B cell (primary cell): ENCODE measurements at regions not wholly inside any gene's neighbourhood (a gene's known extent, or its start where the extent isn't known, plus 50 kb on each side); places are given as distances from the start of the nearest gene placed in this dataset.

Experiments used
- ATAC-seq: fragments of 200-7000 bp; cut with Tn5 transposase; one replicate; pipeline ENCODE4 v1.10.0; 2021; ENCODE audit warnings: low read depth, mild to moderate bottlenecking, moderate number of reproducible peaks, moderate library complexity
- CTCF ChIA-PET: fragments of 350-600 bp; sonication (Branson Sonifier 250); formaldehyde crosslinking; loops from one replicate; lab custom pipeline; 2021; ENCODE audit warnings: antibody characterized with exemption, inconsistent platforms; lab: Charles Lee
- POLR2A ChIA-PET: fragments of 350-600 bp; sonication (Branson Sonifier 250); formaldehyde crosslinking; loops from one replicate; lab custom pipeline; 2021; ENCODE audit warnings: antibody characterized with exemption; lab: Charles Lee
- DNase-seq: peaks from one replicate; pipeline ENCODE4 v3.0.0; 2013
- H2AFZ ChIP-seq: 2 replicates; pipeline ENCODE4 v1.6.1; 2012; ENCODE audit warnings: mild to moderate bottlenecking, low read depth, low read length; ENCODE audit not compliant: insufficient read depth, poor library complexity, severe bottlenecking
- H3K27ac ChIP-seq, 2 donors: 1 replicate in 1 of 2; 2 replicates in 1 of 2; pipeline ENCODE4 v1.5.1; 2012 to 2013; ENCODE audit warnings: low read length in 2 of 2, mild to moderate bottlenecking in 2 of 2, moderate library complexity in 1 of 2
- H3K27me3 ChIP-seq, 4 experiments: fragments of 200-600 bp in 1 of 4; sonication (generic) in 1 of 4; replicated peaks in 1 of 4; 1 replicate in 2 of 4; 2 replicates in 2 of 4; pipeline versions ENCODE4 v1.6.1 to v1.7.0; 2013 to 2016; ENCODE audit warnings: low read length in 3 of 4, mild to moderate bottlenecking in 2 of 4, mixed read lengths in 1 of 4, moderate library complexity in 1 of 4; ENCODE audit not compliant: insufficient read depth in 4 of 4, control insufficient read depth in 3 of 4; ENCODE audit errors: control extremely low read depth in 1 of 4
- H3K36me3 ChIP-seq, 2 experiments: replicated peaks in 1 of 2; 1 replicate in 1 of 2; 2 replicates in 1 of 2; pipeline versions ENCODE4 v1.6.1 to v1.7.1; 2013; ENCODE audit warnings: low read length in 1 of 2; ENCODE audit not compliant: insufficient read depth in 2 of 2, control insufficient read depth in 1 of 2; ENCODE audit errors: control extremely low read depth in 1 of 2, extremely low read depth in 1 of 2
- H3K4me1 ChIP-seq, 2 donors: fragments of 200-600 bp in 1 of 2; sonication (generic) in 1 of 2; 1 replicate in 1 of 2; 2 replicates in 1 of 2; pipeline versions ENCODE4 v1.5.1 to v1.6.1; 2013 to 2017; ENCODE audit warnings: low read length in 2 of 2; ENCODE audit not compliant: control insufficient read depth in 2 of 2, insufficient read depth in 2 of 2
- H3K4me2 ChIP-seq: replicated peaks from 2 replicates; pipeline ENCODE3; 2012; ENCODE audit warnings: mild to moderate bottlenecking, low read depth, low read length; ENCODE audit not compliant: poor library complexity, severe bottlenecking
- H3K4me3 ChIP-seq, 5 experiments: fragments of 200-600 bp in 1 of 5; sonication (generic) in 1 of 5; 1 replicate in 3 of 5; 2 replicates in 2 of 5; pipeline versions ENCODE4 v1.5.1 to v1.7.0; 2011 to 2016; ENCODE audit warnings: low read length in 4 of 5, mild to moderate bottlenecking in 4 of 5, low read depth in 2 of 5, control low read depth in 1 of 5, moderate library complexity in 1 of 5; ENCODE audit not compliant: insufficient read depth in 1 of 5; ENCODE audit errors: control extremely low read depth in 1 of 5, extremely low read depth in 1 of 5
- H3K79me2 ChIP-seq: fragments of 200-600 bp; sonication (generic); one replicate; pipeline ENCODE4 v1.6.0; 2016; ENCODE audit warnings: low read length; ENCODE audit not compliant: control insufficient read depth, insufficient read depth
- H3K9ac ChIP-seq: fragments of 200-600 bp; sonication (generic); 2 replicates; pipeline ENCODE4 v1.6.1; 2017; ENCODE audit warnings: mild to moderate bottlenecking, low read length, moderate library complexity
- H3K9me3 ChIP-seq, 3 donors: one replicate each; pipeline versions ENCODE4 v1.6.1 to v1.7.1; 2013; ENCODE audit warnings: low read length in 2 of 3; ENCODE audit not compliant: control insufficient read depth in 2 of 3, insufficient read depth in 1 of 3; ENCODE audit errors: control extremely low read depth in 1 of 3
- H4K20me1 ChIP-seq: 2 replicates; pipeline ENCODE4 v1.6.0; 2012; ENCODE audit warnings: mild to moderate bottlenecking, low read length; ENCODE audit not compliant: insufficient read depth, control insufficient read depth, poor library complexity, severe bottlenecking
- H3K27ac Mint-ChIP-seq: one replicate; pipeline ENCODE4 v1.8.0; 2021; ENCODE audit warnings: mixed read lengths
- H3K27me3 Mint-ChIP-seq: one replicate; pipeline ENCODE4 v1.8.0; 2021; ENCODE audit warnings: mixed read lengths
- H3K4me1 Mint-ChIP-seq: one replicate; pipeline ENCODE4 v1.8.0; 2021; ENCODE audit warnings: mixed read lengths
- H3K4me3 Mint-ChIP-seq: one replicate; pipeline ENCODE4 v1.8.0; 2021; ENCODE audit warnings: mixed read lengths
- H3K9me3 Mint-ChIP-seq: one replicate; pipeline ENCODE4 v1.8.0; 2022; ENCODE audit warnings: mixed read lengths; ENCODE audit not compliant: insufficient read depth
- EZH2 ChIP-seq: IDR thresholded peaks from 2 replicates; pipeline ENCODE4 v1.6.1; 2012; ENCODE audit warnings: borderline replicate concordance, low read depth, mild to moderate bottlenecking, moderate library complexity, low read length; ENCODE audit not compliant: insufficient read depth, poor library complexity, severe bottlenecking
- WGBS: methylation state at CpG from one replicate; pipeline ENCODE4 v1.1.5; 2013; ENCODE audit warnings: missing lambda C conversion rate; ENCODE audit not compliant: insufficient coverage; 5-methylcytosine and 5-hydroxymethylcytosine counted together
- intact Hi-C: fragments of 100-400 bp; cut with micrococcal nuclease; formaldehyde crosslinking; loops from one replicate; pipeline ENCODE4 v1.10.0; 2022
- TF ChIP-seq, protein P1 (sequence below): fragments of 200-600 bp; IDR thresholded peaks from one replicate; pipeline ENCODE4 v1.8.0; 2022; ENCODE audit warnings: antibody characterized with exemption, mild to moderate bottlenecking

DNA sequence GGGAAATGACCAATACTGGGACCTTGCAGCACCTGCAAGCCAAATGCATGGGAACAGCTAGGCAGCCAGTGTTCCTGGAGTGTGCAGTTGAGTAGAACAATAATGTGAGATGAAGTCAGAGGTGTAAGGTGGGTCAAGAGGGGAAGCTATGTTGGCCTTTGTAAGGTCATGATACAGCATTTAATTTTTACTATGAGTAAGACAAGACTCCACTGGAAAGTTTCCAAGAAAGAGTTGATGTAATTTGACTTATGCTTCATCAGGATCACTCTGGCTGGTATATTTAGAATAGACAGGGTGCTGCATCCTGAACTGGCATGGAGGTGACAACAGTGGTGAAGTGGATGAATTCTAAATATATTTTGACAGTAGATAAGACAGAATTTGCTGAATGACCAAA, 744.8 kb downstream of the KCTD16 start:
- Histone ChIP-seq H3K27ac (no peak overlapping the region), H3K9me3 (no peaks in the 10 kb centered on the region), H3K4me1 (no peaks in the 10 kb centered on the region), H3K9ac (no peak overlapping the region), H3K36me3 (no peaks in the 10 kb centered on the region), H3K79me2 (no peaks in the 10 kb centered on the region), H3K4me3 (no peak overlapping the region), H4K20me1 (no peaks in the 10 kb centered on the region), H3K4me2 (no peak overlapping the region), H3K27me3 (no peaks in the 10 kb centered on the region), H2AFZ (no peak overlapping the region)
- ATAC-seq (no peak), DNase-seq (no peak)
- POLR2A ChIA-PET, result no interaction called here
- no peak for TF ChIP-seq EZH2
- TF ChIP-seq, protein P1, sequence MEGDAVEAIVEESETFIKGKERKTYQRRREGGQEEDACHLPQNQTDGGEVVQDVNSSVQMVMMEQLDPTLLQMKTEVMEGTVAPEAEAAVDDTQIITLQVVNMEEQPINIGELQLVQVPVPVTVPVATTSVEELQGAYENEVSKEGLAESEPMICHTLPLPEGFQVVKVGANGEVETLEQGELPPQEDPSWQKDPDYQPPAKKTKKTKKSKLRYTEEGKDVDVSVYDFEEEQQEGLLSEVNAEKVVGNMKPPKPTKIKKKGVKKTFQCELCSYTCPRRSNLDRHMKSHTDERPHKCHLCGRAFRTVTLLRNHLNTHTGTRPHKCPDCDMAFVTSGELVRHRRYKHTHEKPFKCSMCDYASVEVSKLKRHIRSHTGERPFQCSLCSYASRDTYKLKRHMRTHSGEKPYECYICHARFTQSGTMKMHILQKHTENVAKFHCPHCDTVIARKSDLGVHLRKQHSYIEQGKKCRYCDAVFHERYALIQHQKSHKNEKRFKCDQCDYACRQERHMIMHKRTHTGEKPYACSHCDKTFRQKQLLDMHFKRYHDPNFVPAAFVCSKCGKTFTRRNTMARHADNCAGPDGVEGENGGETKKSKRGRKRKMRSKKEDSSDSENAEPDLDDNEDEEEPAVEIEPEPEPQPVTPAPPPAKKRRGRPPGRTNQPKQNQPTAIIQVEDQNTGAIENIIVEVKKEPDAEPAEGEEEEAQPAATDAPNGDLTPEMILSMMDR, result no peak
- Mint-ChIP-seq H3K9me3 (no peaks in the 10 kb centered on the region), H3K27ac (no peak overlapping the region), H3K4me1 (no peaks in the 10 kb centered on the region), H3K4me3 (no peak overlapping the region), H3K27me3 (no peaks in the 10 kb centered on the region)
- CTCF ChIA-PET, result no interaction called here
- intact Hi-C loops, result no loop called here

DNA sequence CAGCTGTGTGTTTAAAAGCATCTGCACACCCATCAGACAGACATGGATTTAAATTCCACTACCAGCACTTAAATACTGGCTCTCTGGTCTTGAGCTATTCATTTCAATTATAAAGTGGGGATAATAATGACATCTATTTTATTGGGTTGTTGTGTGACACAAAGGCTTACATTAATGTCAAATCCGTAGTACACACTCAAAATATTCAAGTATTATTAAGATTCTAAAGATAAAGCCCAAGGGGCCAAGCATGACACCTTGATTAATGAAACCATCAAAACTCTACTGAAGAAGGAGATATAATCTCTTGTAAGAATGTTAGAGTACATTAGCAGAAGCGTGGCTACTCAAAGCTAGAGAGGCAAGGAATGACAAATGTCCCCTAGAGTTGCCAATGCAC, 743.0 kb downstream of the KCTD16 start:
- WGBS, result no CpG with 5 or more reads among the region's 2 CpGs
- Mint-ChIP-seq H3K9me3 (no peaks in the 10 kb centered on the region), H3K27me3 (no peaks in the 10 kb centered on the region), H3K27ac (no peak overlapping the region), H3K4me1 (no peaks in the 10 kb centered on the region), H3K4me3 (no peak overlapping the region)
- TF ChIP-seq, protein P1, result no peak
- no peak for TF ChIP-seq EZH2
- DNase-seq, result no peak
- Histone ChIP-seq H3K4me2 (no peak overlapping the region), H2AFZ (no peak overlapping the region), H3K4me1 (no peaks in the 10 kb centered on the region), H3K4me3 (no peak overlapping the region), H3K27ac (no peak overlapping the region), H3K36me3 (no peaks in the 10 kb centered on the region), H3K9me3 (no peaks in the 10 kb centered on the region), H3K27me3 (no peaks in the 10 kb centered on the region), H3K79me2 (no peaks in the 10 kb centered on the region), H4K20me1 (no peaks in the 10 kb centered on the region), H3K9ac (no peak overlapping the region)
- ChIA-PET POLR2A (no interaction called here), CTCF (no interaction called here)
- intact Hi-C loops, result no loop called here
- no peak for ATAC-seq
